ENCODE measurements at regions not wholly inside any gene's neighbourhood (a gene's known extent, or its start where the extent isn't known, plus 50 kb on each side); places are given as distances from the start of the nearest gene placed in this dataset.

GRCh38 chr16:6574146-6574545 is 758.5 kb upstream of the RBFOX1 start:
- DNase-seq (ENCODE audit: low spot score) = no peak

GRCh38 chr16:6573577-6573976 is 759.1 kb upstream of the RBFOX1 start:
- DNase-seq (ENCODE audit: low spot score) = peak; percentile 0

GRCh38 chr16:6571044-6571443 is 761.6 kb upstream of the RBFOX1 start:
- DNase-seq (ENCODE audit: low spot score) = no peak

GRCh38 chr16:6570530-6570929 is 762.1 kb upstream of the RBFOX1 start:
- no peak for DNase-seq (ENCODE audit: low spot score)

GRCh38 chr16:6562986-6563385 is 769.7 kb upstream of the RBFOX1 start:
- DNase-seq (ENCODE audit: low spot score) = no peak

GRCh38 chr16:6560306-6561100 is 772.1 kb upstream of the RBFOX1 start:
- DNase-seq (ENCODE audit: low spot score) = no peak

GRCh38 chr16:6558661-6559060 is 774.0 kb upstream of the RBFOX1 start:
- no peak for DNase-seq (ENCODE audit: low spot score)

GRCh38 chr16:6558126-6558525 is 774.5 kb upstream of the RBFOX1 start:
- DNase-seq (ENCODE audit: low spot score) = no peak

GRCh38 chr16:6557353-6558023 is 775.2 kb upstream of the RBFOX1 start:
- no peak for DNase-seq (ENCODE audit: low spot score)

GRCh38 chr16:6549415-6549814 is 783.2 kb upstream of the RBFOX1 start:
- no peak for DNase-seq (ENCODE audit: low spot score)

- DNase-seq (ENCODE audit: low spot score) = no peak
These were observed 784.1 kb upstream of the RBFOX1 start for GRCh38 chr16:6548507-6548906.

- DNase-seq (ENCODE audit: low spot score) = no peak
These were observed 785.5 kb upstream of the RBFOX1 start for GRCh38 chr16:6547131-6547530.

GRCh38 chr16:6545329-6545728 is 787.3 kb upstream of the RBFOX1 start:
- no peak for DNase-seq (ENCODE audit: low spot score)

GRCh38 chr16:6541267-6541666 is 791.4 kb upstream of the RBFOX1 start:
- no peak for DNase-seq (ENCODE audit: low spot score)

GRCh38 chr16:6536411-6536810 is 796.2 kb upstream of the RBFOX1 start:
- no peak for DNase-seq (ENCODE audit: low spot score)

GRCh38 chr16:6531067-6531466 is 801.6 kb upstream of the RBFOX1 start:
- no peak for DNase-seq (ENCODE audit: low spot score)

GRCh38 chr16:6528217-6528616 is 804.4 kb upstream of the RBFOX1 start:
- DNase-seq (ENCODE audit: low spot score) = no peak

- DNase-seq (ENCODE audit: low spot score) = no peak
These were observed 805.0 kb upstream of the RBFOX1 start for GRCh38 chr16:6527646-6528045.

GRCh38 chr16:6524501-6524900 is 808.1 kb upstream of the RBFOX1 start:
- DNase-seq (ENCODE audit: low spot score) = no peak

GRCh38 chr16:6517020-6517720 is 815.5 kb upstream of the RBFOX1 start:
- DNase-seq (ENCODE audit: low spot score) = no peak

- DNase-seq (ENCODE audit: low spot score) = no peak
These were observed 820.1 kb upstream of the RBFOX1 start for GRCh38 chr16:6512512-6512911.

- DNase-seq (ENCODE audit: low spot score) = no peak
These were observed 822.4 kb upstream of the RBFOX1 start for GRCh38 chr16:6510261-6510660.

- no peak for DNase-seq (ENCODE audit: low spot score)
These were observed 833.2 kb upstream of the RBFOX1 start for GRCh38 chr16:6499413-6499812.

All from RKO (cell line).